Kidney capillary endothelial cell (primary cell): ENCODE measurements at regions not wholly inside any gene's neighbourhood (a gene's known extent, or its start where the extent isn't known, plus 50 kb on each side); places are given as distances from the start of the nearest gene placed in this dataset.
"Not testable (repeated sequence)": the region's sequence is repeated elsewhere in the genome, so short reads cannot be mapped to it uniquely, and the experiment has no call there.

Source experiments
- DNase-seq: peaks from one replicate; pipeline ENCODE4 v3.0.0-alpha.2; 2018; ENCODE audit warnings: low spot score

DNA sequence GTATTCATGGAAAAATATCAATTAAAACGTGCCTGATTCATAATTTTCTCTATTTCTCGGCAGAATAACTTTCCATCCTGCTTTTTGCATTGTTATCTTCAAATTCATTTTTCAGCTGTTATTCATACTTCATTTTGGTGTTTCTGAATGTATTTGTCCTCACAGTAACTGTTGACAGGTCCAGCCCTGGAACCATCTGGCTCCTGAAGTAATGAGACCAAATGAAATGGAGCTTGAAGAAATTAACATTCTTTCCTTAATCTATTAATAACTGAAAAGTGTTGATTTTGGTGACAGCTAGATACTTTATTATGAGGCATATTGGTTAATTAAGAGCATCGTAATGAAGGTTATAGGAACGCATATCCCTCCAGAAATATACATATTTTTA is 257.0 kb upstream of the MINDY3 start:
- no peak for DNase-seq

DNA sequence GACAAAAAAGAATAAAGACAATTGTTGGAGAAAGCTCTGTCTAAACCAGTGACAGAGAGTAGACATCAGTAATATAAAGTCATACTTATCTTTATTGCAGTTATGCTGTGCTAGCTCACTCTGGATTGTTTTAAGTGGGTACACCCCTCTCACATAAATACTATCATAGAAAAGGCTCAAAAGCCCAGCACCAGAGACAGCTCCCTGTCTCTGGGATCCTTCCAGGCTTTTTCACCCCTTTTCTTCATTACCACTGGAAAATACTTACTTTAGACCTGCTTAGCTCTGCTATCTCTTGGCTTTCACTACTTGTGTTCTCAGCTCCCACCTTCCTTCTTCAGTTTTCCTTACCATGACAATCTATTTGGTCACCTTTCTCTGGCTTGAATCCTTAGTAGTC is 259.1 kb upstream of the MINDY3 start:
- no peak for DNase-seq

DNA sequence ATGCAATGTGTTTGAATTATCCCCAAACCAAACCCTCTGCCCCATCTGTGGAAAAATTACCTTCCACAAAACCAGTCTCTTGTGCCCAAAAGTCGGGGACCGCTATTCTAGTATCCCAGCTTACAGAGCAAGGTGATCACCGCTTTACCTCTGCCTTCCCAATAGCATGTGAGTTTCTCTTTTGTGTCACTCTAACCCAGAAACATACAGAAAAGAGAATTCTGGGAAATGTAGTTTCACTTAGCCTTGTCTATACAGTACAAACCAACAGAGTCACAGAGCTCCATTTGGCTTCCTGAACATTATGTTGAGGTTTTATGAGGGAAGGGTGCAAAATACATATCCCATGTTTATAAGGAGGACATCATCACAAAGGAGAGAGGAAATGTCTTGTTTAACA is 260.3 kb upstream of the MINDY3 start:
- DNase-seq = no peak

DNA sequence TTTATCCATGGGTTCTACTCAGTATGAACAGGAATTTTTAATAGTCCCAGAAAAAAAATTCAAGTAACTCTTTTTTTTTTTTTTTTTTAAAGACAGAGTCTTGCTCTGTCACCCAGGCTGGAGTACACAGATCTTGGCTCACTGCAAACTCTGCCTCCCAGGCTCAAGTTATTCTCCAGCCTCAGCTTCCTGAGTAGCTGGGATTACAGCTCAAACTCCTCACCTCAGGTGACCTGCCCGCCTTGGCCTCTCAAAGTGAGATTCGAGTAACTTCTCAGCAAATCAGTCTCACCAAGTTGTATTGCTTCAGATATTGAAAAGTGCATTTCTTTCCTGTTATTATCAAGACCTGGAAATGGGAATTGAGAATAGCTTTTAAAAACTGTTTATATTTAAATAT is 281.2 kb upstream of the MINDY3 start:
- no peak for DNase-seq

DNA sequence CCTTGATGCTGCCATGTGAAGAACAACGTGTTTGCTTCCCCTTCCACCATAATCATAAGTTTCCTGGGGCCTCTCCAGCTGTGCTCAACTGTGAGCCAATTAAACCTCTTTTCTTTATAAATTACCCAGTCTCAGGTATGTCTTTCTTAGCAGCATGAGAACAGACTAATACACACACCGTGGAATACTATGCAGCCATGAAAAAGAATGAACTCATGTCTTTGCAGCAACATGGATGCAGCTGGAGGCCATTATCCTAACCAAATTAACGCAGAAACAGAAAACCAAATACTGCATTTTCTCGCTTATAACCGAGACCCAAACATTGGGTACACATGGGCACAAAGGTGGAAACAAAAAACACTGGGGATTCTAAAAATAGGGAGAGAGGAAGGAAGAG is 286.7 kb upstream of the MINDY3 start:
- no peak for DNase-seq

DNA sequence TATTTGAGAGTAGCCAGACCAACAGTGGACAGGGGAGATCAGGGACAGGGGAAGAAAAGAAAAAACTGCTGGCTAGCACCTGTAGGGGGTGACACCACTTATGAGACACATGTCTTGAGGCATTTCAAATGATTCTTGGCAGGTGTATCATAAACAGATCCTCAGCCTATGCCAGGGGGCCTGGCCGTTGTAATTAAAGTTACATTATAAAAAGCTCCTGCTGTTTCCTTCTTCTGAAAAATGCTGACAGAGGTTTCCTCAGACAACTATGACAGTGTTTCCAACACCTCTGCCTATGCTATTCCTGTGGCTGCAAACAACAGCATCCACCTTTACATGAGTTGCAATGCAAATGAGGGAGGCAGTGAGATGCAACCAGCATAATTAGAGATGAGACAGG is 281.0 kb upstream of the PTER start:
- no peak for DNase-seq

DNA sequence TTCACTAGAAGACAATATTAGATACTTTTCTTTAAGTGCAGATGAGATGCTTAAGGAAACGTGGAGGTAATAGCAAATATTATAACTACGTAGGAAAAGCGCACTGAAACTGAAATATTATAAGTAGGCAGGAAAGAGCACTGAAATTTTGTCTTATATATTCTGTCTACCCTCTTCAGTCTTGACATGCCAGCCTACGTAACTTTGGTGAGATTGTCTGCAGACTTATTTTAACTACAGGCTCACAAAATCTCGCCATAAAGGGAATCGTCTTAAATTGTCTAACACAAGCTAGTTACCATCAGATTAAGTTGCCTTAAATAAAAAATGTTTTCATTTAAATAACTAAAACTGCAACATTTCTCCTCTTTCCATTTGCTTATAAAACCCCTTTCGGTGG is 280.1 kb upstream of the PTER start:
- no peak for DNase-seq

DNA sequence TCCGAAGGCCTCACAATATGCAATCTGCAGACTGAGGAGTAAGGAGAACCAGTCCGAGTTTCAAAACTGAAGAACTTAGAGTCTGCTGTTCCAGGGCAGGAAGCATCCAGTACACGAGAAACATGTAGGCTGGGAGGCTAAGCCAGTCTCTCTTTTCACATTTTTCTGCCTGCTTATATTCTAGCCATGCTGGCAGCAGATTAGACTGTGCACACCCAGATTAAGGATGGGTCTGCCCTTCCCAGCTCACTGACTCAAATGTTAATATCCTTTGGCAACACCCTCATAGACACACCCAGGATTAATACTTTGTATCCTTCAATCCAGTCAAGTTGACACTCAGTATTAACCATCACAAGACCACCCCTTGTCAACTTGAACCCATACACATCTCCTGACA is 271.7 kb upstream of the PTER start:
- DNase-seq = not testable (repeated sequence)

DNA sequence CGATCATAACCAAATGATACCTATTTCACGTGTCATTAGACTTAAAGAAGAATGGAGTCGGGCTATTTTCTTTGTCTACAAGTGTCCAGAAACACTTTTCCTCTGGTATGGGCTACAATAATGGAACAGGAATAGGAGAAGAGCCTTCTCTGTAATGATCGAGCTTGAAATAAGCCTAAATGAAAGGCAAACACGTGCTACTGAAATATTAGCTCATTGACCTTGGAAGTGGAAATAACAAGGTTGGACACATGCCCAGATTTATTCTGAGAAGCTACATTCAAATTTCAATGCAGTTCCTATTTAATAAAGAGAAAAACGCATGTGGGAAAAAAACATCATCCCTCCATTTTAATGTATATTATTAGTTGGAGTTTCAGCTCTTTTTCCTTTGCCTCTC is 254.7 kb upstream of the PTER start:
- no peak for DNase-seq

DNA sequence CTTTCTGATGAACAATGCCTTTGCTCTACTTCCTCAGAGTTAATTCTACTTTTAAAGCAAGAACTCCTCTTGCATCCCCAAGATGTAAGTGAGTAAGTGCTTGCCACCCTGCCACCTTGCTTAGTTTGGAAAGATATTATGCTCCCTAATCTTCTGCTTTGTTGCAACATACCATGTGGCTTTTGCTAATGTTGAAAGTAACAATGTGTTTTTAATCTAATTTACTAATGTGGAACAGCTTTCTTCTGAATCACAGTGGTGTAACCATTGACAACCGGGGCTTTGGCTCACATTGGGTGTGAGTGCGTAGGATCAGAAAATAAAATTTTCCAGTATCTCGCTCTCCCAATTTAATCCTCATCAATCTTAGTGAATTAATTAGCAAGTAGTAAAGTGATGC is 254.1 kb upstream of the PTER start:
- DNase-seq = no peak

DNA sequence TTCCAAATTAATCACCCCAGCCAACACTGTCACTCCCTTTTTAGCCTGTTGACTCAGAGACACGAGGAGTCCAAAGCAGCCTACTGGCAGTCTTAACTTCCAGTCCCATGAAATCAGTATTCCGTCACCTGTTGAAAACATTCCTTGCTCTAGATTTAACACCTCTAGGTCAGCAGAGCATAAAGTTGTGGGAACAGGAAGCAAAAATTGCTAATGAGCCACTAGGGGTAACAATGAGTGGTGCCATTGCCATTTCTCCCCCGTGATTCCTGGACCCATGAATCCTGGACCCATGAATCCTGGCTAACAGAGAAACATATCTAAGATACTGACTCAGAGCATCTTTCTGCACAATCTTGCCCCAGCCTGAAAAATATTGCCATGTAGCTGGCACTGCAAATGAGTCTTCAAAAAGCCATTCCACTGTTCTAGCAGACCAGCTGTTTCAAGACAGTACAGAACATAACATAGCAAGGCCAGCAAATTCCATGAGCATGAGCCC is 252.7 kb upstream of the PTER start:
- DNase-seq = no peak

DNA sequence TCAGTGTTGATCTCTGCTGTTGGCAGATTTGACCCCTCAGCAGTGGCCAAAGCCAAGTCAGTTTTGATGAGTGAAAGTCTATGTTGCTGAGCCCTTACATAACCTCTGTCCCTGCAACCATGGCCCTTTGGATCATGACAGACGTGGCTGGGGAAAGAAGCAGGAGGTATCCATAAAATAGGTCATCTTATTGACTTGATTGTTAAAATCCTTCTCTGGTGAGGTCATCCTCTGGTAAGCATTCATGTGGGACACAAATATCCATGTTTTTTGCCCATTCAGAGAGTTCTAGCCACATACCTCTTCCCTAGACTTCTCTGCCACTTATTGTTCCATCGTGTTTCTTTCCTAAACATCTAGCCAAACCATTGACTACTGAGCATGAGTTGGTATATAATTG is 251.9 kb upstream of the PTER start:
- no peak for DNase-seq

DNA sequence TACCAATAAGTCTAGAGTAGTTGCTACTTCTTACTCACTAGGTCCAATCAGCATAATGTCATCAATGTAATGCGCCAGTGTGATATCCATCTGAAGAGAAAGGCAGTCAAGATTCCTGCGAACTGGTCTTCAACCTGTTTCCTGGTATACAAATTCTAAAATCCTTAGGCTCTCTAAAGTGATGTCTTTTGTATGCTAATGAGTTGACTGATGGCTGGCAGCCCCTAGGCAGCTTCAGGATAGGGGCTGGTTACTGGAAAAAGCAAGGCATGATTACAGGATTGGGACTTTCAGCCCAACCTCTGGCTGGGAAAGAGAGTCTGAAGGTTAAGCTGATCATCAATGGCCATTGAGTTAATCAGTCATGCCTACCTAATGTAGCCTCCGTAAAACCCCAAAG is 250.2 kb upstream of the PTER start:
- no peak for DNase-seq

DNA sequence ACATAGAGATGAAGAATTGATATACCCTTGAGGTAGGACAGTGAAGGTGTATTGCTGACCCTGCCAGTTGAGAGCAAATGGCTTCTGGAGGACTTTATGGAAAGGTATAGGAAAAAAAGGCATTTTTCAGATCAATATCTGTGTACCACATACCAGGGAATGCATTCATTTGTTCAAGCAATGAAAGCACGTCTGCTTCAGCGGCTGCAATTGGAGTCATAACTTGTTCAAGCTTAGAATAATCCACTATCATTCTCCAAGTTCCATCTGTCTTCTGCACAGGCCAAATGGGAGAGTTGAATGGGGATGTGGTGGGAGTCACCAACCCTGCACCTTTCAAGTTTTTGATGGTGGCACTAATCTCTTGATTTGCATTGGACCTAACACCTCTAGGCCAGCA is 249.6 kb upstream of the PTER start:
- no peak for DNase-seq

DNA sequence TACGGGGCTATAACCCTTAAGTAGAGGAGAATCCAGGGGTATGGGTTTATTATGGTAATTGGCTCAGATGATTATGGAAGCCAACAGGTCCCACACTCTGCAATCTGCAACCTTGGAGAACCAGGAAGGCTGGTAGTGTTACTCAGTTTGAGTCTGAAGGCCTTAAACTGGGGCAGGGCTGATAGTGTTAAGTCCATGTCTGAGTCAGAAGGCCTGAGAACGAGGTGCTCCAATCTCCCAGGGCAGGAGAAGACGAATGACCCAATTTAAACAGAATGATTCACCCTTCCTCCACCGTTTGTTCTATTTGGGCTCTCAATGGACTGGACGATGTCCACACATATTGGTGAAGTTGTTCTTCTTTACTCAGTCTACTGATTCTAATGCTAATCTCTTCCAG is 244.5 kb upstream of the PTER start:
- DNase-seq = no peak

DNA sequence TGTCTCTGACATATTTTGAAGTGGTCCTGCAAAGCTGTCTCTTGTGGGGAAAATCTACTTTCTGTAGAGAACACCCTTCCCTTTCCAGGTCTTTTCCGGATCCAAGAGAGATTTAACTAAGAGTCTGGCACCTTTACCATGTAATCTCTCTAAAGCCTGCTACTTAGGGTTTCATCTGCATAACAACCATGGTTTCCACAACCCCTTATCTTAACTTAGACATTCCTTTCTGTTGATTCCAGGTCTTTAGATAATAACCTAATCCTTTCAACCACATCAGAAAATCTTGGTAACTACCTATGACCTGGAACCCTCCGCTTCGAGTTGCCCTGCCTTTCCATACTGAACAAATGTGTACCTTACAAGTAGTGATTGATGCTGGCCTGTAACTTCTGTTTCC is 243.6 kb upstream of the PTER start:
- DNase-seq = no peak

DNA sequence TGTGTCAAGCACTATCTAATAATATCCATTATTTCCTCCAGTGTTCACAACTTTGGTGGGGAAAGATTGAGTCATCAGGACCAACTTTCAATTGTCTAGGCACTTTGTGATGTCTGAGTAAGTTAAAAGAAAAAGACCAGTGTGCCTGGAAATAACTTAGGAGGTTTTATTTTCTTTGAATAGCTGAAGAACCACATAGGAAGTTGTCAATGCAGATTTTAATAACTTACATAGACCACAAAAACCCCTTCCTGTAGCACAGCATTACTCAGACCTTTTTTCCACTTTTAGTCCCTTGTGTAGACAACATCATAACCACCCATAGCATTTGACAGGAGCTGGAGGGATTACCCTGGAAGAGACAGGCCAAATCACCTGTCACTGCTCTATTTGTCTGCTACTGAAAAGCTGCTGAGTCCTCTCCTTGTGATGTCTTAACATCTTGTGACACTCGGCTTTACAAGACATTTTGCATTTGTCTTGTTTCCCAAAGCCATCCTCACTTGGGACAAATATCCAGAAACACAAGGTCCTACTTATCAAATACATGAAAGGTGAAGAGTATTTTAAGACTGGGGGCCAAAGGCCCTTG is 241.5 kb upstream of the PTER start:
- no peak for DNase-seq

DNA sequence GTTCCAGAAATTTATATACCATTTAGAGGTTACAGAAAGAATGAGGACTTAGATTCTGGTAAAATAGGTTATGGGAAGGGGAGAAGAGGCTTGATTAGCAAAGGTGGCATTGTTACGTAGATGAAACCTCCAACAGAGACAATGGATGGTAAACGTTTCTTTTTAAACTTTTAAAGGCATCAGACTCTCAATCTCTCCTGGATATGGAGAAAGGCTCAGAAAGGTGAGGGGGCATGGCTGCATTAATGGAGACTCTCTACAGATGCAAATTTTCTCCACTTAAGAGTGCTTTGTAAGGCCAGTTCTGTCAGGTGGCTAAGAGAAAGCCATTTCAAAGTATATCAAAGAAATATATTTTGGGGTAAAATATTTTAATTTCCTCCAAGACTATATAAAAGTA is 240.9 kb upstream of the PTER start:
- DNase-seq = no peak

DNA sequence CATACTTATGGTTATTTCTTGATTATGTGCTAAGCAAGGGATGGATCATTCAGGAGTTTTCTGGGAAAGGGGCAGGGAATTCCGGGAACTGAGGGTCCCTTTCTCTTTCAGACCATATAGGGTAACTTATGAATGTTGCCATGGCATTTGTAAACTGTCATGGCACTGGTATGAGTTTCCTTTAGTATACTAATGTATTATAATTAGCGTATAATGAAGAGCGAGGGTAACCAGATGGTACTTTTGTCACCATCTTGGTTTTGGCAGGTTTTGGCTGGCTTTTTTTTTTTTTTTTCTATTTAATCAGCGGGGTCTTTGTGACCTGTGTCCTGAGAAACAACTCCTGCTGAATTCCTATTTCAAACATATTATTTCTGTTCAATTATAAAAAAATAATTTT is 237.6 kb upstream of the PTER start:
- no peak for DNase-seq

DNA sequence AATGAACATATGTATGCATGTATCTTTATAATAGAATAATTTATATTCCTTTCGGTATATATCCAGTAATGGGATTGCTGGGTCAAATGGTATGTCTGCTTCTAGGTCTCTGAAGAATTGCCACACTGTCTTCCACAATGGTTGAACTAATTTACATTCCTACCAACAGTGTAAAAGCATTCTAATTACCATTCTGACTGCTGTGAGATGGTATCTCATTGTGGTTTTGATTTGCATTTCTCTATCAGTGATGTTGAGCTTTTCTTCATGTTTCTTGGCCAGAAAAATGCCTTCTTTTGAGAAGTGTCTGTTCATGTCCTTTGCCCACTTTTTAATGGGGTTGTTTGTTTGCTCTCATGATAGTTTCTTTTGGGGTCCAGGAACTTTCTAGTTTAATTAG is 213.2 kb upstream of the PTER start:
- DNase-seq = not testable (repeated sequence)

DNA sequence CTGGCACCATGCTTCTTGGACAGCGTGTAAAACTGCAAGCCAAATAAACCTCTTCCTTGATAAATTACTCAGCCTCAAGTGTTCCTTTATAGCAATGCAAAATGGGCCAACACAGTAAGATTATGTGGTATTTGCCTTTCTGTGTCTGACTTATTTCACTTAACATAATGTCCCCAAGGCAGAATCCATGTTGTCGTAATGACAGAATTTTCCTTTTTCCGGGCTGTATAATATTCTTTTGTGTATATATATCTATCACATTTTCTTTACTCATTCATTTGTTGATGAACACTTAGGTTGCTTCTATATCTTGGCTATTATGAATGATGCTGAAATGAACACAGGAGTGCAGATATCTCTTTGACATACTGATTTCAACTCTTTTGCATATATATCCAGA is 209.1 kb upstream of the PTER start:
- no peak for DNase-seq

DNA sequence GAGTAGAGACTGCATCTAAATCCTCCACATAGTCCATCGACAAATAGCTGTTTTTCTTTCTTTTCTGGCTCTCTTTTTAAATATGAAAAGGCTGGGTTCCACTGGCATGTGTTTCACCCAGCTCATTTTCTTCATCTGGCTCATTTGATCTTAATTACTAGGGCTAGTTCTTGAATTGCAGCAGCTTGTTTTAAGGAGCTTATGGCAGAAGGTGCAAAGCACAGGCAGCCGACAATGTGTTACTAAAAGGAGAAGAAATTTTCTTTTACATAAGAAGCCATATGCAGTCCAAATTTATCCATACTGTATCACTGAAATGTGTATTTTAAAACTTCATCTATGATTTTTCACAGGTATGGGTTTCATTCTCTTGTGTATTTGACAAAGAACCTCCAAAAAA is 205.6 kb upstream of the PTER start:
- no peak for DNase-seq

DNA sequence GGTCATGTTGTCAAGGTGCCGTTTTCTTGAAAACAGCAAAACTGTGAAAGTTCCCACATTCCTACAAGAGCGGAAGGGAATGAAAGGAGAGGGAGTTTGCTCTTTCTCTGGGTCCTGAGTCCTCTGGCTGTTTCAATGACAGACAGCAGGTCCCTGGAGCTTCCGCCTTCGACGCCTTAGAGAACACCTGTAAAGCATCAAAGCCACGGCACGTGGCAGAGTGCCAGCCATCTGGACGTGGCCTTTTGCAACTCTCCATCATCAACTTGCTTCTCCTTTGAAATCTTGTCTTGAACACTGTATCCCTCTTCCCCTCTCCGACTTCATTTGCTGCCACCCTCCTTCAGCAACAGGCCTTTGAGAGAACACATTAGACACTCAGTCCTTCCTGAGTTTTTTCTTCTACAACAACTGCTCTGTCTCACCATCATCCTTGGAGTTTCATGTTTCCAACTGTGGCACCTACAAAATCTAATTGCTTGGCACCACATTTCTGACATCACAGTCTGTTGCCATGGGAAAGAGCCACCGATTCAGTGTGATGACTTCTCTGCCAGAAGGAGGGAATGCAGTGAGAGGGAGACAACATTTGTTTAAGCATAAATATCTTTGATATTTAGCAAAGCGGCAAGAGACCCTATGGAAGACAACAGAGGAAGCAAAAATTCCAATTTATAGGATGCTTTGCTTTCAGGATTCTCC is 204.9 kb upstream of the PTER start:
- no peak for DNase-seq

DNA sequence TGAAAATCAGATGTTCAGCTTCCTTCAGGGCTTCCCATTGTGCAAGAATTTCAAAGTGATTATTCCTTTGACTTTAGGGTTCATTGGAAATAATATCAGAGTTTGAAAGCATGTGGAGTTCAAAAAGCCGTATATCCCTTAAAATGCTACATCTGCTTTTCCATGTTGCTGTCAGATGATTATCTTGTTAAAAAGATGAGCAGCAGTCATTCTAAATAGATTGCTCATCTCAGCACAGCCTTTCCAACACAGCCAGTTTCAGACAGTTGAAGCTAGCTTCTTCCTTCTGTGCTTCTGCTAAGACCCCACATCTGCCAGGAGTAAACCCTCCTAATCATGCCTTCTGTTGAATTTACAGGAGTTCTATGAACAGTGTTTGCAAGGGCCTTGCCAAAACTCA is 204.4 kb upstream of the PTER start:
- DNase-seq = no peak
